A673 (cell line): ENCODE measurements at regions not wholly inside any gene's neighbourhood (a gene's known extent, or its start where the extent isn't known, plus 50 kb on each side); places are given as distances from the start of the nearest gene placed in this dataset.

Experiments used
- CTCF ChIP-seq: fragments of 300-800, 200-600 bp; sonication (generic); conservative IDR thresholded peaks from 2 replicates; pipeline ENCODE4 v1.5.1; 2017; ENCODE audit warnings: low read depth, mild to moderate bottlenecking, antibody characterized with exemption, low read length, moderate library complexity, mixed read lengths
- EZH2 ChIP-seq: fragments of 200-600 bp; sonication (generic); IDR thresholded peaks from 2 replicates; pipeline ENCODE4 v1.6.1; 2017; ENCODE audit warnings: borderline replicate concordance, low read depth, mild to moderate bottlenecking, mixed read lengths, antibody characterized with exemption, low read length; ENCODE audit not compliant: poor library complexity, severe bottlenecking

- TF ChIP-seq CTCF: no peak
- TF ChIP-seq EZH2: no peak
These were observed 406.2 kb upstream of the ZNF608 start for GRCh38 chr5:125152461-125153189.
